ENCODE measurements at regions not wholly inside any gene's neighbourhood (a gene's known extent, or its start where the extent isn't known, plus 50 kb on each side); places are given as distances from the start of the nearest gene placed in this dataset.

GRCh38 chr3:95939235-95939809 lies 875.1 kb upstream of the EPHA6 start:
- Histone ChIP-seq H3K23ac (ENCODE audit: insufficient read length) (no peak overlapping the region), H4K20me1 (replicated peaks in 1 of 2; ENCODE audit: control insufficient read depth in 1 of 2, insufficient read depth in 2 of 2, low read length in 2 of 2) (no peaks in the 10 kb centered on the region), H3K27me3 (replicated peaks in 1 of 4; ENCODE audit: control insufficient read depth in 3 of 4, extremely low read depth in 1 of 4, insufficient read depth in 3 of 4, low read length in 3 of 4) (no peaks in the 10 kb centered on the region), H3K4me2 (ENCODE audit: insufficient read depth in 1 of 2, low read depth in 2 of 2, low read length in 2 of 2) (no peak overlapping the region), H2BK15ac (ENCODE audit: low read length) (no peak overlapping the region), H2BK5ac (ENCODE audit: low read depth, low read length) (no peak overlapping the region), H3K36me3 (ENCODE audit: control insufficient read depth in 2 of 4, insufficient read depth in 4 of 4, low read length in 3 of 4) (no peaks in the 10 kb centered on the region), H4K5ac (ENCODE audit: insufficient read length, low read depth, low read length) (no peak overlapping the region), H4K91ac (replicated peaks; ENCODE audit: insufficient read length, low read length) (no peak overlapping the region), H3K79me2 (ENCODE audit: control insufficient read depth in 1 of 2, insufficient read depth in 2 of 2, low read length in 2 of 2) (no peaks in the 10 kb centered on the region), H3K79me1 (ENCODE audit: low read depth, low read length) (no peaks in the 10 kb centered on the region), H4K8ac (ENCODE audit: extremely low read depth, insufficient read depth, low read length) (no peak overlapping the region), H2AK5ac (ENCODE audit: low read depth, low read length) (no peak overlapping the region), H3K9ac (replicated peaks in 1 of 4; ENCODE audit: extremely low read depth in 1 of 4, low read depth in 3 of 4, low read length in 3 of 4) (no peak overlapping the region; a peak in 1 of 7 replicates), H3K56ac (replicated peaks; ENCODE audit: insufficient read length, low read depth, low read length) (no peak overlapping the region), H3K23me2 (ENCODE audit: low read depth, low read length) (no peaks in the 10 kb centered on the region), H3K27ac (ENCODE audit: low read depth, low read length) (no peak overlapping the region), H3K18ac (ENCODE audit: extremely low read depth, low read length) (no peak overlapping the region), H2BK20ac (ENCODE audit: low read length) (no peak overlapping the region), H3K4me1 (replicated peaks in 1 of 4; ENCODE audit: control insufficient read depth in 3 of 4, insufficient read depth in 4 of 4, low read length in 3 of 4) (no peaks in the 10 kb centered on the region), H2BK12ac (ENCODE audit: low read depth, low read length) (no peak overlapping the region), H3K4ac (replicated peaks; ENCODE audit: insufficient read length, low read depth, low read length) (no peak overlapping the region), H3K14ac (ENCODE audit: insufficient read length) (no peak overlapping the region), H3K9me3 (ENCODE audit: insufficient read depth in 2 of 2, low read depth in 1 of 2, low read length in 1 of 2) (no peaks in the 10 kb centered on the region), H3K4me3 (ENCODE audit: extremely low read depth in 1 of 4, insufficient read depth in 2 of 4, low read depth in 3 of 4, low read length in 4 of 4) (no peak overlapping the region), H2BK120ac (replicated peaks; ENCODE audit: low read depth, low read length) (no peak overlapping the region), H2AFZ (ENCODE audit: low read length) (0 out of 2 replicates have a peak overlapping the region, but pooled peaks have one; percentile 31)
- FAIRE-seq (no peak), DNase-seq (ENCODE audit: low read depth in 1 of 2, low spot score in 2 of 2) (no peak)
- TF ChIP-seq PHF8 (conservative IDR thresholded peaks at IDR 0.05; ENCODE audit: low read depth, low read length) = no peak
- TF ChIP-seq RAD21 (IDR thresholded peaks at IDR 0.05 in 1 of 2, conservative IDR thresholded peaks at IDR 0.05 in 1 of 2; ENCODE audit: low read depth in 2 of 2, low read length in 2 of 2) = no peak
- no peak for TF ChIP-seq EGR1 (IDR thresholded peaks at IDR 0.05; ENCODE audit: borderline replicate concordance, low read depth, low read length)
- TF ChIP-seq BCL11A (IDR thresholded peaks at IDR 0.05; ENCODE audit: low read depth in 2 of 2, low read length in 2 of 2) = no peak
- no peak for TF ChIP-seq JUN (IDR thresholded peaks at IDR 0.05; ENCODE audit: low read depth, low read length)
- TF ChIP-seq SIX5 (IDR thresholded peaks at IDR 0.05; ENCODE audit: low read depth, low read length) = no peak
- no peak for TF ChIP-seq TCF12 (IDR thresholded peaks at IDR 0.05; ENCODE audit: low read depth, low read length)
- no peak for TF ChIP-seq SIN3A (conservative IDR thresholded peaks at IDR 0.05 in 1 of 2, IDR thresholded peaks at IDR 0.05 in 1 of 2; ENCODE audit: low read depth in 1 of 2, low read length in 2 of 2)
- no peak for TF ChIP-seq CHD1 (IDR thresholded peaks at IDR 0.05; ENCODE audit: low read depth, low read length)
- no peak for TF ChIP-seq CHD2 (IDR thresholded peaks at IDR 0.05; ENCODE audit: low read length)
- no peak for TF ChIP-seq EZH2 (IDR thresholded peaks at IDR 0.05; ENCODE audit: low read depth, low read length, severe bottlenecking)
- TF ChIP-seq YY1 (IDR thresholded peaks at IDR 0.05; ENCODE audit: low read depth, low read length) = no peak
- no peak for TF ChIP-seq RBBP5 (IDR thresholded peaks at IDR 0.05; ENCODE audit: borderline replicate concordance, low read depth, low read length)
- CTCF ChIA-PET (ENCODE audit: partially characterized antibody) = no interaction called here
- POLR2A ChIA-PET (ENCODE audit: partially characterized antibody) = no interaction called here
- WGBS, 2 experiments (ENCODE audit: extremely low coverage in 1 of 2, insufficient coverage in 1 of 2, insufficient read length in 1 of 2, insufficient replicate concordance in 2 of 2, low coverage in 1 of 2, low lambda C conversion rate in 2 of 2, missing lambda C conversion rate in 1 of 2) = 86% methylated on average over 4 of the region's 4 CpGs; no CpG with 5 or more reads in 1 of the 2 experiments

Measured in H1 (cell line).